ENCODE measurements at regions not wholly inside any gene's neighbourhood (a gene's known extent, or its start where the extent isn't known, plus 50 kb on each side); places are given as distances from the start of the nearest gene placed in this dataset.
"Not testable (repeated sequence)": the region's sequence is repeated elsewhere in the genome, so short reads cannot be mapped to it uniquely, and the experiment has no call there.

GRCh38 chr1:112105557-112105956 lies 116.1 kb upstream of the KCND3 start:
- Histone ChIP-seq H3K27me3 (no peaks in the 10 kb centered on the region), H3K4me1 (ENCODE audit: insufficient read depth) (no peaks in the 10 kb centered on the region), H3K36me3 (no peaks in the 10 kb centered on the region), H3K9me3 (no peaks in the 10 kb centered on the region), H3K27ac (no peak overlapping the region), H3K4me3 (no peak overlapping the region)
- DNase-seq = no peak
- 76 to 89% (median 78%) methylated on average over 1 of the region's 1 CpG for WGBS, 3 donors
- intact Hi-C loops (cut with DNase I) = no loop called here
- TF ChIP-seq EP300 (IDR thresholded peaks at IDR 0.05) (no peak), CTCF (IDR thresholded peaks at IDR 0.05) (no peak), POLR2A (IDR thresholded peaks at IDR 0.05) (no peak)

GRCh38 chr1:112110031-112110430 lies 120.6 kb upstream of the KCND3 start:
- TF ChIP-seq POLR2A (IDR thresholded peaks at IDR 0.05) = no peak
- no peak for TF ChIP-seq EP300 (IDR thresholded peaks at IDR 0.05)
- no peak for TF ChIP-seq CTCF (IDR thresholded peaks at IDR 0.05)
- Histone ChIP-seq H3K27me3 (no peaks in the 10 kb centered on the region), H3K4me1 (ENCODE audit: insufficient read depth) (no peaks in the 10 kb centered on the region), H3K9me3 (no peaks in the 10 kb centered on the region), H3K27ac (no peak overlapping the region), H3K36me3 (no peaks in the 10 kb centered on the region), H3K4me3 (no peak overlapping the region)
- DNase-seq = no peak
- WGBS, 3 donors = 9 to 14% (median 12%) methylated on average over 3 of the region's 3 CpGs
- intact Hi-C loops (cut with DNase I) = no loop called here

- no peak overlapping the region for H3K4me3 ChIP-seq
- TF ChIP-seq EP300 (IDR thresholded peaks at IDR 0.05) = no peak
- TF ChIP-seq POLR2A (IDR thresholded peaks at IDR 0.05) = no peak
- no peak for TF ChIP-seq CTCF (IDR thresholded peaks at IDR 0.05)
- no peak overlapping the region for H3K27ac ChIP-seq
- intact Hi-C loops (cut with DNase I) = no loop called here
- H3K27me3 ChIP-seq = no peaks in the 10 kb centered on the region
- no peaks in the 10 kb centered on the region for H3K9me3 ChIP-seq
- WGBS, 3 donors = 42 to 49% (median 47%) methylated on average over 1 of the region's 1 CpG
- no peaks in the 10 kb centered on the region for H3K36me3 ChIP-seq
- no peak for DNase-seq
- no peaks in the 10 kb centered on the region for H3K4me1 ChIP-seq (ENCODE audit: insufficient read depth)
Measured at GRCh38 chr1:112111734-112112133, 122.3 kb upstream of the KCND3 start.

GRCh38 chr1:112114540-112114939 lies 125.1 kb upstream of the KCND3 start:
- DNase-seq = no peak
- WGBS, 3 donors = 33 to 53% (median 41%) methylated on average over 1 of the region's 1 CpG
- H3K9me3 ChIP-seq = no peaks in the 10 kb centered on the region
- no peaks in the 10 kb centered on the region for H3K36me3 ChIP-seq
- TF ChIP-seq EP300 (IDR thresholded peaks at IDR 0.05) (no peak), POLR2A (IDR thresholded peaks at IDR 0.05) (no peak), CTCF (IDR thresholded peaks at IDR 0.05) (no peak)
- intact Hi-C loops (cut with DNase I) = no loop called here
- H3K27ac ChIP-seq = no peak overlapping the region
- no peaks in the 10 kb centered on the region for H3K4me1 ChIP-seq (ENCODE audit: insufficient read depth)
- no peak overlapping the region for H3K4me3 ChIP-seq
- no peaks in the 10 kb centered on the region for H3K27me3 ChIP-seq

GRCh38 chr1:112126598-112126997 lies 137.1 kb upstream of the KCND3 start:
- Histone ChIP-seq H3K4me3 (no peak overlapping the region), H3K36me3 (no peaks in the 10 kb centered on the region), H3K27me3 (no peaks in the 10 kb centered on the region), H3K27ac (no peak overlapping the region), H3K4me1 (ENCODE audit: insufficient read depth) (no peaks in the 10 kb centered on the region), H3K9me3 (no peaks in the 10 kb centered on the region)
- intact Hi-C loops (cut with DNase I) = no loop called here
- TF ChIP-seq CTCF (IDR thresholded peaks at IDR 0.05) (no peak), EP300 (IDR thresholded peaks at IDR 0.05) (no peak), POLR2A (IDR thresholded peaks at IDR 0.05) (no peak)
- DNase-seq = no peak
- whole genome bisulfite sequencing, 3 donors = 69 to 82% (median 72%) methylated on average over 2 of the region's 2 CpGs

- DNase-seq; H3K27me3 ChIP-seq; H3K4me1 ChIP-seq (ENCODE audit: insufficient read depth); H3K36me3 ChIP-seq; H3K9me3 ChIP-seq; H3K4me3 ChIP-seq; H3K27ac ChIP-seq; intact Hi-C loops (cut with DNase I): not testable (repeated sequence)
- 85 to 92% (median 88%) methylated on average over 2 of the region's 2 CpGs for WGBS, 3 donors
Measured at GRCh38 chr1:112127606-112128005, 138.1 kb upstream of the KCND3 start.
